ENCODE measurements at regions not wholly inside any gene's neighbourhood (a gene's known extent, or its start where the extent isn't known, plus 50 kb on each side); places are given as distances from the start of the nearest gene placed in this dataset.
"Not testable (repeated sequence)": the region's sequence is repeated elsewhere in the genome, so short reads cannot be mapped to it uniquely, and the experiment has no call there.

DNA sequence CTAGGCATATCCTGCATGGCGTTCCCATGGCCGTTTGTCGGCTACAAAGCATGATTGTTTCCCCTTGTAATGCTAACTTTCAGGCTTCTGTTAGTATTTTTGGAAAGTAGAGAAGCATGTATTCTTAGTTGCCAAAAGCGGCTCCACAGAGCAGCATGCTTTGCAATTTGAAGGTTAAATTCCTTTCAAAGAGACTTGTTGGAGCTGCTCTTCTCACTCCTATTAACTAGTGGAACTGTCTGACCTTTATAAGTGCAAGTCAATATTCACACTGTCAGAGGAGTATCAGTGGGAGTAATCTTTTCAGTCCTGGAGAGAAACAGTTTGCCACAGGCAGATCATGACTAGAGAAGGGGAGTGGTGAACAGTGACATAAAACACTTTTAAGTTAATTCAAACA is 656.1 kb upstream of the NOVA1 start:
- FAIRE-seq (no peak), DNase-seq (no peak)
- H3K27ac ChIP-seq (ENCODE audit: low read depth in 1 of 3, low read length in 2 of 3), result no peak overlapping the region
- H3K9me3 ChIP-seq (ENCODE audit: control insufficient read depth in 2 of 2, insufficient read depth in 1 of 2, low read depth in 1 of 2, low read length in 1 of 2), result no peaks in the 10 kb centered on the region
- no peaks in the 10 kb centered on the region for H3K36me3 ChIP-seq (ENCODE audit: control insufficient read depth in 3 of 3, insufficient read depth in 2 of 3, low read depth in 1 of 3, low read length in 3 of 3)
- H3K27me3 ChIP-seq (ENCODE audit: control insufficient read depth in 3 of 3, insufficient read depth in 3 of 3, low read length in 3 of 3), result no peaks in the 10 kb centered on the region
- no peak overlapping the region for H3K4me3 ChIP-seq (ENCODE audit: low read depth in 1 of 3, low read length in 3 of 3)
- H3K4me1 ChIP-seq (ENCODE audit: control insufficient read depth in 3 of 3, insufficient read depth in 2 of 3, low read depth in 1 of 3, low read length in 2 of 3), result no peaks in the 10 kb centered on the region
- WGBS, 3 donors, result 64 to 87% (median 76%) methylated on average over 4 of the region's 4 CpGs

DNA sequence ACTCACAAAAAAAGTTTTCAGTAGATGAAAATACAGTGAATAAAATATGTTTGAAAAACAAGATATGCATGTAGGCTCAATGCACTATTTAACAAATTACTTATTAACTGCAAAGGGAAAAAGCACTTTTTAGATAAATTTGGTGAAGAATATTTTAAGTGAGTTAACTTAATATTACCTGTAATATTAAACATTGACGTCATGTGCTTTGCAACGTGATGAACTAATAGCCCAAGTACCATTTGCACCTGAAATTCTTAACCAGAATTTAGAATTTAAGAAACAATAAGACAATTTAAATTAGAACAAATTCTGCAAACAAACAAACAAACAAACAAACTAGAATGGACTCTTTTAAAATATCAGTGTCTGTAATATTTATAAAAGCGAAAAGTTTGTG is 659.0 kb upstream of the NOVA1 start:
- no peaks in the 10 kb centered on the region for H3K4me1 ChIP-seq (ENCODE audit: control insufficient read depth in 3 of 3, insufficient read depth in 2 of 3, low read depth in 1 of 3, low read length in 2 of 3)
- H3K27me3 ChIP-seq (ENCODE audit: control insufficient read depth in 3 of 3, insufficient read depth in 3 of 3, low read length in 3 of 3), result no peaks in the 10 kb centered on the region
- H3K4me3 ChIP-seq (ENCODE audit: low read depth in 1 of 3, low read length in 3 of 3), result no peak overlapping the region
- FAIRE-seq (no peak), DNase-seq (no peak)
- no peaks in the 10 kb centered on the region for H3K9me3 ChIP-seq (ENCODE audit: control insufficient read depth in 2 of 2, insufficient read depth in 1 of 2, low read depth in 1 of 2, low read length in 1 of 2)
- H3K36me3 ChIP-seq (ENCODE audit: control insufficient read depth in 3 of 3, insufficient read depth in 2 of 3, low read depth in 1 of 3, low read length in 3 of 3), result no peaks in the 10 kb centered on the region
- no peak overlapping the region for H3K27ac ChIP-seq (ENCODE audit: low read depth in 1 of 3, low read length in 2 of 3)
- 86 to 93% (median 87%) methylated on average over 3 of the region's 3 CpGs for WGBS, 3 donors

DNA sequence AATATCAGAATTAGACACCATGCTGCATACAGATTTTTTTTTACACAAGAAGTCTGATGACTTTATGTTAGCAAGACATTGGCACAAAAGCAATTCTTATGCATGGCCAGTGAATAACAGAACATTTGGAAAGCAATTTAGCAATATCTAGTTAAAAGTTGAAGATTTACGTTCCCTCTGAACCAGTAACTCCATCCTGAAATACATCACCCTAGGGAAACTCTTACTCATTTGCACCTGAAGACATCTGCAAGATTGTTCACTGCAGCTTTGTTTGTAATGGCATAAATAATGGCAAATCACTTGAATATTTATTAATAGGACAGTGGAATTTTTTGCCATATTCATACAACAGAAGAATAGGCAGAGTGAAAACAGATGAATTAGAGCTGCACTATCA is 670.0 kb upstream of the NOVA1 start:
- no peaks in the 10 kb centered on the region for H3K9me3 ChIP-seq (ENCODE audit: control insufficient read depth in 2 of 2, insufficient read depth in 1 of 2, low read depth in 1 of 2, low read length in 1 of 2)
- no peak overlapping the region for H3K4me3 ChIP-seq (ENCODE audit: low read depth in 1 of 3, low read length in 3 of 3)
- WGBS, 3 donors, result 71 to 76% (median 75%) methylated on average over 1 of the region's 1 CpG
- H3K27ac ChIP-seq (ENCODE audit: low read depth in 1 of 3, low read length in 2 of 3), result no peak overlapping the region
- H3K36me3 ChIP-seq (ENCODE audit: control insufficient read depth in 3 of 3, insufficient read depth in 2 of 3, low read depth in 1 of 3, low read length in 3 of 3), result no peaks in the 10 kb centered on the region
- FAIRE-seq (no peak), DNase-seq (no peak)
- H3K27me3 ChIP-seq (ENCODE audit: control insufficient read depth in 3 of 3, insufficient read depth in 3 of 3, low read length in 3 of 3), result no peaks in the 10 kb centered on the region
- H3K4me1 ChIP-seq (ENCODE audit: control insufficient read depth in 3 of 3, insufficient read depth in 2 of 3, low read depth in 1 of 3, low read length in 2 of 3), result no peaks in the 10 kb centered on the region

DNA sequence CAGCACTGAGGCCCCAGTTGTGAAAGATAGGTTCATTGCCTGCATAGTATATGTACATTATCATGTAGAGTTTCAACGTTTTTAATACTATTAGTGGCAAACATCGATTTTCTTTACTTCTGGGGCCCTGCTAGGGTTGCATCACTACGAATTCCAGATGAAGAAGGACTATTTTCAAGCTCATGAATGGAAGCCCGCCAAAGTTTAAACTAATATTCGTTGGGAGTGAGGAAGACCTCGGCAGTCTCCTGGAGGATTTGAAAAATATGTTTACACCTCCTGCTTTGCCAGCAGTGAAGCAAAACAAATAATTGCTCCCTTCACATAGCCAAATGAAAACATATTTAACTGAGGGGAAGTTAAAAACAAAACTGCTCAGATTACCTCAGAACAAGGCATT is 672.9 kb upstream of the NOVA1 start:
- WGBS, 3 donors, result 63 to 71% (median 71%) methylated on average over 6 of the region's 6 CpGs
- Histone ChIP-seq H3K27ac (ENCODE audit: low read depth in 1 of 3, low read length in 2 of 3) (no peak overlapping the region), H3K27me3 (ENCODE audit: control insufficient read depth in 3 of 3, insufficient read depth in 3 of 3, low read length in 3 of 3) (no peaks in the 10 kb centered on the region), H3K36me3 (ENCODE audit: control insufficient read depth in 3 of 3, insufficient read depth in 2 of 3, low read depth in 1 of 3, low read length in 3 of 3) (no peaks in the 10 kb centered on the region), H3K4me3 (ENCODE audit: low read depth in 1 of 3, low read length in 3 of 3) (no peak overlapping the region), H3K9me3 (ENCODE audit: control insufficient read depth in 2 of 2, insufficient read depth in 1 of 2, low read depth in 1 of 2, low read length in 1 of 2) (no peaks in the 10 kb centered on the region), H3K4me1 (ENCODE audit: control insufficient read depth in 3 of 3, insufficient read depth in 2 of 3, low read depth in 1 of 3, low read length in 2 of 3) (no peaks in the 10 kb centered on the region)
- DNase-seq (no peak), FAIRE-seq (no peak)

DNA sequence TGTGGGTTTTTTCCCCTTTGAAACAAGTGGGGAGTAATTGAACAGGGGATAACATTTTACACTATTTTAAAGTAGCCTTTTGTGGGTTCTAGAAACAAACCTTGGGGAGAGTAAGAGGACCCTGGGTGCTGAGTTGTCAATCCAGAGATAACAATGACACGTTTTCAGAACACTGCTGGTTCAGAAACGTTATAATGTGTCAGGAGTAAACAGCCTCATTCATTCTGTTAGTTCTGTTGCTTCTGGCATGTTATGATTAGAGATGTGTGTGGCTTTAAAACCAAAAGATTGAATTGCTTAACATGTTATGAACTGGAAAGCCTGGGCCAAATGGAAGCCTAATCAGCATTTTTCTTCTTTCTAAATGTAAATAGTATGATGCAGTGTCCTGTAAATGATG is 680.5 kb upstream of the NOVA1 start:
- Histone ChIP-seq H3K36me3 (ENCODE audit: control insufficient read depth in 3 of 3, insufficient read depth in 2 of 3, low read depth in 1 of 3, low read length in 3 of 3) (no peaks in the 10 kb centered on the region), H3K4me1 (ENCODE audit: control insufficient read depth in 3 of 3, insufficient read depth in 2 of 3, low read depth in 1 of 3, low read length in 2 of 3) (no peaks in the 10 kb centered on the region), H3K27ac (ENCODE audit: low read depth in 1 of 3, low read length in 2 of 3) (no peak overlapping the region), H3K27me3 (ENCODE audit: control insufficient read depth in 3 of 3, insufficient read depth in 3 of 3, low read length in 3 of 3) (no peaks in the 10 kb centered on the region), H3K9me3 (ENCODE audit: control insufficient read depth in 2 of 2, insufficient read depth in 1 of 2, low read depth in 1 of 2, low read length in 1 of 2) (no peaks in the 10 kb centered on the region), H3K4me3 (ENCODE audit: low read depth in 1 of 3, low read length in 3 of 3) (no peak overlapping the region)
- 10 to 21% (median 19%) methylated on average over 2 of the region's 2 CpGs for WGBS, 3 donors
- FAIRE-seq (no peak), DNase-seq (no peak)

DNA sequence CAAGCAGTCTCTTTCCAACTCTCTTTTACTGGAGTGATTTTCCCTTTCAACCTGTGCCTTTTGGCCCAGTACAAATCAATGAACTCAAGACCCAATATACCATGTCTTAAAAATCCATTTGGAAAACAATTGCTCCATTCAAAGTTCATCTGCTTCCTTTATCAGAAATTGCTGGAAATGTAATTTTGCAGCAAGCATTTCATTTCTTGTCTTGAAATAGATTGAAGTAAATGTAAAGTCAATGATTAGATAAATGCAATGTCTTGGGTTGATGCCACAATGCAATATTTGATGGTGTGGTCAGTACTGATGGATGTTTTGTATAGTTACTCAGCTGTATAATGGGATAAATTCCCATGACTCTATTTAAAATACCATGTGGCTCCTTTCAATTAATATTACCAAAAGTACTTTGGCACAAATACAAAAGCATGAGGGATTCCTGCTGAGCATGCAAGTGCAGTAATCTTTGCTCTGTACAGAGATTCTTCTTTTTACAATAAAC is 707.7 kb upstream of the NOVA1 start:
- H3K27ac ChIP-seq (ENCODE audit: low read depth in 1 of 3, low read length in 2 of 3), result no peak overlapping the region
- peaks cover 0 to 7% of the 10 kb centered on the region in 2 donors for H3K9me3 ChIP-seq (ENCODE audit: control insufficient read depth in 2 of 2, insufficient read depth in 1 of 2, low read depth in 1 of 2, low read length in 1 of 2)
- no peaks in the 10 kb centered on the region for H3K27me3 ChIP-seq (ENCODE audit: control insufficient read depth in 3 of 3, insufficient read depth in 3 of 3, low read length in 3 of 3)
- H3K4me1 ChIP-seq (ENCODE audit: control insufficient read depth in 3 of 3, insufficient read depth in 2 of 3, low read depth in 1 of 3, low read length in 2 of 3), result no peaks in the 10 kb centered on the region
- FAIRE-seq, result no peak
- H3K36me3 ChIP-seq (ENCODE audit: control insufficient read depth in 3 of 3, insufficient read depth in 2 of 3, low read depth in 1 of 3, low read length in 3 of 3), result no peaks in the 10 kb centered on the region
- DNase-seq, result no peak
- H3K4me3 ChIP-seq (ENCODE audit: low read depth in 1 of 3, low read length in 3 of 3), result no peak overlapping the region

DNA sequence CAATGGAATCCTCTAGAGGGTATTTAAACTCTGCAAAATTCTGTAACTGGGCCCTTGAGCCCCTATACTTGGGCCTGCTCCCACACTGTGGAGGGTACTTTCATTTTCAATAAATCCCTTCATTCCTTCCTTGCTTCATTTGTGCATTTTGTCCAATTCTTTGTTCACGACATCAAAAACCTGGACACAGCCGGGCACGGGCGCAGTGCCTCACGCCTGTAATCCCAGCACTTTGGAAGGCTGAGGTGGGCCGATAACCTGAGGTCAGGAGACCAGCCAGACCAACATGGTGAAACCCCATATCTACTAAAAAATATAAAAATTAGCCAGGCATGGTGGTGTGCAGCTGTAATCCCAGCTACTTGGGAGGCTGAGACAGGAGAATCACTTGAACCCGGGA is 714.9 kb upstream of the NOVA1 start:
- not testable (repeated sequence) for FAIRE-seq
- H3K4me1 ChIP-seq (ENCODE audit: control insufficient read depth in 3 of 3, insufficient read depth in 2 of 3, low read depth in 1 of 3, low read length in 2 of 3), result peaks cover 0 to 11% (median 0%) of the 10 kb centered on the region in 3 donors
- 94 to 97% (median 95%) methylated on average over 7 of the region's 7 CpGs for WGBS, 3 donors

DNA sequence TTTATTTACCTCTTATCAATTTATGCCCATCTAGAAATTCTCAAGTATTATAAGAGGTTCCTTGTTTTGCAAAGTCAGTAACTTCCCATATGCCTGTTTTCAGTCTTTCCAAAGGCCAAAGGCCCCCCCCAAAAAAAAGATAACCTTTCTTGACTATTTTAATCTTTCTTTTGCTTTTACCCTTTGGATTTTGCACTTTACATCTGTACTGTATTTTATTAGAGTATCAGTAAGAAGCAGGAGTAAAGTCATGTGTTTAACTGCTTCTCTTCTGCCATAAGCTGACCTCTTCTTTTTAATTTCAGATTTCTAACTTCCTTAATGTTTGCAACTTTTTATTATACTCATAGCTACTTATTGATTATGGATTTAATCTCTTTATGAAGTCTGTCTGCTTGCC is 716.4 kb upstream of the NOVA1 start:
- peaks cover 0 to 11% (median 0%) of the 10 kb centered on the region in 3 donors for H3K4me1 ChIP-seq (ENCODE audit: control insufficient read depth in 3 of 3, insufficient read depth in 2 of 3, low read depth in 1 of 3, low read length in 2 of 3)
- peaks cover 0 to 5% of the 10 kb centered on the region in 2 donors for H3K9me3 ChIP-seq (ENCODE audit: control insufficient read depth in 2 of 2, insufficient read depth in 1 of 2, low read depth in 1 of 2, low read length in 1 of 2)
- no peak for FAIRE-seq
- H3K27ac ChIP-seq (ENCODE audit: low read depth in 1 of 3, low read length in 2 of 3), result peak overlapping the region in 1 of 3 donors; percentile 68
- H3K36me3 ChIP-seq (ENCODE audit: control insufficient read depth in 3 of 3, insufficient read depth in 2 of 3, low read depth in 1 of 3, low read length in 3 of 3), result no peaks in the 10 kb centered on the region
- H3K27me3 ChIP-seq (ENCODE audit: control insufficient read depth in 3 of 3, insufficient read depth in 3 of 3, low read length in 3 of 3), result no peaks in the 10 kb centered on the region
- H3K4me3 ChIP-seq (ENCODE audit: low read depth in 1 of 3, low read length in 3 of 3), result no peak overlapping the region
- DNase-seq, result peak; percentile 19 to 53

More for the DNA sequence above, 714.9 kb upstream of the NOVA1 start:
- DNase-seq; H3K27me3 ChIP-seq (ENCODE audit: control insufficient read depth in 3 of 3, insufficient read depth in 3 of 3, low read length in 3 of 3); H3K9me3 ChIP-seq (ENCODE audit: control insufficient read depth in 2 of 2, insufficient read depth in 1 of 2, low read depth in 1 of 2, low read length in 1 of 2); H3K36me3 ChIP-seq (ENCODE audit: control insufficient read depth in 3 of 3, insufficient read depth in 2 of 3, low read depth in 1 of 3, low read length in 3 of 3); H3K27ac ChIP-seq (ENCODE audit: low read depth in 1 of 3, low read length in 2 of 3); H3K4me3 ChIP-seq (ENCODE audit: low read depth in 1 of 3, low read length in 3 of 3): not testable (repeated sequence)

- H3K27me3 ChIP-seq (ENCODE audit: control insufficient read depth in 3 of 3, insufficient read depth in 3 of 3, low read length in 3 of 3), result no peaks in the 10 kb centered on the region
- H3K4me3 ChIP-seq (ENCODE audit: low read depth in 1 of 3, low read length in 3 of 3), result no peak overlapping the region
- DNase-seq (peak in 1 of 2 donors; percentile 26), FAIRE-seq (no peak)
- WGBS, 3 donors, result 68 to 80% (median 75%) methylated on average over 4 of the region's 4 CpGs
- H3K36me3 ChIP-seq (ENCODE audit: control insufficient read depth in 3 of 3, insufficient read depth in 2 of 3, low read depth in 1 of 3, low read length in 3 of 3), result no peaks in the 10 kb centered on the region
- H3K9me3 ChIP-seq (ENCODE audit: control insufficient read depth in 2 of 2, insufficient read depth in 1 of 2, low read depth in 1 of 2, low read length in 1 of 2), result no peaks in the 10 kb centered on the region
- peaks cover 0 to 11% (median 0%) of the 10 kb centered on the region in 3 donors for H3K4me1 ChIP-seq (ENCODE audit: control insufficient read depth in 3 of 3, insufficient read depth in 2 of 3, low read depth in 1 of 3, low read length in 2 of 3)
- peak overlapping the region in 1 of 3 donors; percentile 68 for H3K27ac ChIP-seq (ENCODE audit: low read depth in 1 of 3, low read length in 2 of 3)
Observed at GRCh38 chr14:27315477-27315876, 717.6 kb upstream of the NOVA1 start.
